Effector memory CD8-positive, alpha-beta T cell (primary cell): ENCODE measurements at regions not wholly inside any gene's neighbourhood (a gene's known extent, or its start where the extent isn't known, plus 50 kb on each side); places are given as distances from the start of the nearest gene placed in this dataset.
A peak's percentile ranks its signal among the peaks of the same experiment; 100 is the strongest.
"Not testable (repeated sequence)": the region's sequence is repeated elsewhere in the genome, so short reads cannot be mapped to it uniquely, and the experiment has no call there.

Source experiments
- ATAC-seq: fragments of 150-1000 bp; cut with Tn5 transposase; replicated peaks from 2 replicates; pipeline ENCODE4 v1.10.0; 2021; ENCODE audit warnings: mild to moderate bottlenecking, moderate library complexity
- DNase-seq, 3 experiments: peaks; one replicate each; pipeline ENCODE4 v3.0.0; 2021
- H3K27ac Mint-ChIP-seq, 2 donors: one replicate each; pipeline ENCODE4 v1.8.0; 2022; ENCODE audit warnings: mild to moderate bottlenecking in 2 of 2, mixed read lengths in 2 of 2, moderate library complexity in 2 of 2
- H3K27me3 Mint-ChIP-seq, 2 donors: one replicate each; pipeline ENCODE4 v1.8.0; 2022; ENCODE audit warnings: mixed read lengths in 2 of 2
- H3K36me3 Mint-ChIP-seq: one replicate; pipeline ENCODE4 v1.8.0; 2022; ENCODE audit warnings: mild to moderate bottlenecking, moderate library complexity, mixed read lengths; ENCODE audit not compliant: insufficient read depth
- H3K4me1 Mint-ChIP-seq, 2 donors: one replicate each; pipeline ENCODE4 v1.8.0; 2022; ENCODE audit warnings: low read depth in 2 of 2, mixed read lengths in 2 of 2
- H3K4me3 Mint-ChIP-seq, 2 donors: one replicate each; pipeline ENCODE4 v1.8.0; 2022; ENCODE audit warnings: mild to moderate bottlenecking in 2 of 2, mixed read lengths in 2 of 2, moderate library complexity in 2 of 2
- H3K9me3 Mint-ChIP-seq, 2 donors: one replicate each; pipeline ENCODE4 v1.8.0; 2022; ENCODE audit warnings: mixed read lengths in 2 of 2

DNA sequence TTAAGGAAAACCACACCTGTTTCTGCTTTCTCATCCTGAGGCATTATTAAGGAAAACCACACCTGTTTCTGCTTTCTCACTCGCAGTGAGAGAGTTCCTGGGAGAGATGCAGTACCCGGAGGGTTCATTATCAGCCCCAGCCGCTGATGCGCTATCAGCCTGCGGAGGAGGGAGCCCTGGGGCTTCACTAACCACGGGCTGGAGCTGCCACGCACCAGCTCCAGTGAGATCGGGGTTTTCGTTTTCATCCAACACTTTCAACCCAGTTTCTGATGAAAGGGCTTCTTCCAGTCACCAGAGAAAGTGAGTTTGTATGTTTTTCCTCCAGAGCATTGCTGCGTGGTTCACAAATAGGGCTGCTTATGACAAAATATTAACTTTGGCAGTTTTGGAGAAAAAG lies 93.2 kb upstream of the PRKX start:
- peaks cover 5% of the 10 kb centered on the region in 2 donors for H3K4me1 Mint-ChIP-seq
- H3K9me3 Mint-ChIP-seq: no peaks in the 10 kb centered on the region
- H3K27ac Mint-ChIP-seq: no peak overlapping the region
- H3K36me3 Mint-ChIP-seq: peaks cover 6% of the 10 kb centered on the region
- ATAC-seq (no peak), DNase-seq (no peak)
- no peak overlapping the region for H3K4me3 Mint-ChIP-seq
- peaks cover 26 to 27% of the 10 kb centered on the region in 2 donors for H3K27me3 Mint-ChIP-seq

DNA sequence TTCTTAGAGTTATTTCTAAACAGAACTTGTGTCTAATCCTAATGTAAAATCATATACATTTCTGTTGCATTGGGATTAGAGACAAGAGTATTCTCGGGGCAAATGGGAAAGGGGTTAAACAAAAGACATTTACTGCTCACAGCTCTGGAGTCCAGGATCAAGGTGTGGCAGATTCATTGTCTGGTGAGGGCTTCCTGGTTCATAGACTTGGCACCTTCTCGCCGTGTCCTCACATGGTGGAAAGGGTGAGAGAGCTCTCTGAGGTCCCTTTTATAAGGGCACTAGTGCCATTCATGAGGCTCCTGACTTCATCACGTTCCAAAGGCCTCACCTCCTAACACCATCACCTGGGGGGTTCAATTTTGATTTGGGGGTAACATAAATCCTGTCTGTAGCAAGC lies 90.3 kb upstream of the PRKX start:
- no peak for DNase-seq
- H3K9me3 Mint-ChIP-seq: no peaks in the 10 kb centered on the region
- H3K36me3 Mint-ChIP-seq: peaks cover 2% of the 10 kb centered on the region
- no peak overlapping the region for H3K27ac Mint-ChIP-seq
- H3K4me1 Mint-ChIP-seq: no peaks in the 10 kb centered on the region
- no peak overlapping the region for H3K4me3 Mint-ChIP-seq
- peaks cover 21 to 23% of the 10 kb centered on the region in 2 donors for H3K27me3 Mint-ChIP-seq
- no peak for ATAC-seq

DNA sequence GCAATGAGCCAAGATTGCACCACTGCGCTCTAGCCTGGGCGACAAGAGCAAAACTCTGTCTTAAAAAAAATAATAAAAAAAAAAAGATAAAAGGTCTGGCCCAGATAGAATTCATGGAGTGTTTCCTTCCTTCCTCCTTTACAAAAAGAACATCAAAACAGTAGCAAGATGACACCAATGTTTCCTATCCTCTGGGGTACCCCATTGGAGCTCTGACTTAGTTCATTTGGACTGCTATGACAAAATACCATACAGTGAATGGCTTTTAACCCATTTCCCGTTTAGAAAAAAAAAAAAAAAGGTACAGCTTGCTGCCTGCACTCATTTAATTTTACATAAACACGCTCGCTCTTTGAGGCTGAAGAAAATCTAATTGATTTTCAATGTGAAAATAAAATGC lies 89.9 kb upstream of the PRKX start:
- H3K27me3 Mint-ChIP-seq: peaks cover 20 to 21% of the 10 kb centered on the region in 2 donors
- DNase-seq (no peak), ATAC-seq (no peak)
- H3K4me1 Mint-ChIP-seq: no peaks in the 10 kb centered on the region
- no peak overlapping the region for H3K27ac Mint-ChIP-seq
- no peaks in the 10 kb centered on the region for H3K9me3 Mint-ChIP-seq
- no peak overlapping the region for H3K4me3 Mint-ChIP-seq
- H3K36me3 Mint-ChIP-seq: peaks cover under 1% of the 10 kb centered on the region

DNA sequence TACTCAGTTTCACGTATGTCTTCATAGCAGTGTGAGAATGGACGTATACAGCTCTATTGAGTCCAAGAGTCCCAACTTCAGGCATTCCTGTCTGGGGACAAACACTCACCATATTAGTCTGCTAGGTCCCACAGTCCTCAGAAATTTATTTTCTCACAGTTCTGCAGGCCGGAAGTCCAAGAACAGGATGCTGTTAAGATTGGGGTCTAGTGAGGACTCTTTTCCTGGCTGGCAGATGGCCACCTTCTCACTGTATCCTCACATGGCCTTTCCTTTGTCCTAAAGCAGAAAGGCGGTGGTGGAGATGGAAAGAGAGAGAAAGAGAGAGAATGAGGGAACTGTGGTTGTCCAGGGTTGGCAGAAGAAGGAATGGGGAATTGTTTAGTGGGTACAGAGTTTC lies 82.0 kb upstream of the PRKX start:
- H3K9me3 Mint-ChIP-seq, H3K27ac Mint-ChIP-seq, DNase-seq, H3K4me3 Mint-ChIP-seq, H3K36me3 Mint-ChIP-seq, H3K4me1 Mint-ChIP-seq, ATAC-seq: not testable (repeated sequence)
- peaks cover 12 to 20% of the 10 kb centered on the region in 2 donors for H3K27me3 Mint-ChIP-seq

DNA sequence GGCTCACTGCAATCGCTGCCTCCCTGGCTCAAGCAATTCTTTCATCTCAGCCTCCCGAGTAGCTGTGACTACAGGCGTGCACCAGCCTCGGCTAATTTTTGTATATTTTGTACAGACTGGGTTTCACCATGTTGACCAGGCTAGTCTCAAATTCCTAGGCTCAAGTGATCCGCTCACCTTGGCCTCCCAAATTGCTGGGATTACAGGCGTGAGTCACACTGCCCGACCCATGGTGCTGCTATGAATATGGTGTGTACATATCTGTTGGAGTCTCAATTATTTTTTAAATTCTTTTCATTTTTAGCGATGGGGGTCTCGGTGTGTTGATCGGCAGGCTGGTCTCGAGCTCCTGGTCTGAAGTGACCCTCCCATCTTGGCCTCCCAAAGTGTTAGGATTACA lies 78.0 kb upstream of the PRKX start:
- H3K27ac Mint-ChIP-seq: no peak overlapping the region
- no peaks in the 10 kb centered on the region for H3K9me3 Mint-ChIP-seq
- ATAC-seq: no peak
- H3K4me3 Mint-ChIP-seq: no peak overlapping the region
- H3K36me3 Mint-ChIP-seq: no peaks in the 10 kb centered on the region
- H3K27me3 Mint-ChIP-seq: peaks cover 7 to 14% of the 10 kb centered on the region in 2 donors
- peaks cover 0 to 5% of the 10 kb centered on the region in 2 donors for H3K4me1 Mint-ChIP-seq
- DNase-seq: no peak

GRCh38 chrX:3788494-3789233 lies 75.2 kb upstream of the PRKX start:
- H3K27ac Mint-ChIP-seq: no peak overlapping the region
- peaks cover 0 to 14% of the 10 kb centered on the region in 2 donors for H3K27me3 Mint-ChIP-seq
- peak overlapping the region in 1 of 2 donors; percentile 13 for H3K4me3 Mint-ChIP-seq
- ATAC-seq: peak; percentile 36
- H3K9me3 Mint-ChIP-seq: no peaks in the 10 kb centered on the region
- peak in 1 of 3 experiments; percentile 22 for DNase-seq
- H3K4me1 Mint-ChIP-seq: no peaks in the 10 kb centered on the region
- no peaks in the 10 kb centered on the region for H3K36me3 Mint-ChIP-seq

- Mint-ChIP-seq H3K27ac (no peak overlapping the region), H3K27me3 (peaks cover 0 to 11% of the 10 kb centered on the region in 2 donors), H3K4me3 (no peak overlapping the region), H3K36me3 (no peaks in the 10 kb centered on the region), H3K9me3 (no peaks in the 10 kb centered on the region), H3K4me1 (no peaks in the 10 kb centered on the region)
- ATAC-seq (no peak), DNase-seq (no peak)
Observed at GRCh38 chrX:3787856-3788255, 74.4 kb upstream of the PRKX start.

GRCh38 chrX:3785822-3786221 lies 72.4 kb upstream of the PRKX start:
- H3K4me1 Mint-ChIP-seq, H3K9me3 Mint-ChIP-seq, ATAC-seq, H3K4me3 Mint-ChIP-seq, H3K36me3 Mint-ChIP-seq, DNase-seq, H3K27me3 Mint-ChIP-seq: not testable (repeated sequence)
- peak overlapping the region in 1 of 2 donors; percentile 22 for H3K27ac Mint-ChIP-seq

GRCh38 chrX:3780564-3780963 lies 67.1 kb upstream of the PRKX start:
- H3K36me3 Mint-ChIP-seq: peaks cover under 1% of the 10 kb centered on the region
- H3K4me3 Mint-ChIP-seq: no peak overlapping the region

DNA sequence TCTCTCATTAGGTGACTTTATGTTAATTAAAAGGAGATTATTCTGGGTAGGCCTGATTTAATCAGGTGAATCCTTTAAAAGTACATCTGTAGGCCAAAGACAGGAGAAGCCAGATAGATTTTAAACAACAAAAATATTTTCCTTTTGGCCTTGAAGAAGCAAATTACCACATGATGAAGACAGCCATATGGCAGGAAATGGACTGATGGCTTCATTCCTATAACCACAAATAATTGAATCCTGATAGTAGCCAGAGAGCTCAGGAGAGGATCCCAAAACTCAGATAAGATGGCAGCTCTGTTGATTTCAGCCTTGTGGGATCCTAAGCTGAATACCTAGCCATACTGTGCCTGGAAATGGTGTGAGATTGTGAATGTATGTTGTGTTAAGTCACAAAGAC lies 66.1 kb upstream of the PRKX start:
- peaks cover 3% of the 10 kb centered on the region for H3K36me3 Mint-ChIP-seq
- no peaks in the 10 kb centered on the region for H3K4me1 Mint-ChIP-seq
- H3K9me3 Mint-ChIP-seq: no peaks in the 10 kb centered on the region
- ATAC-seq: no peak
- H3K4me3 Mint-ChIP-seq: no peak overlapping the region
- H3K27ac Mint-ChIP-seq: no peak overlapping the region
- no peaks in the 10 kb centered on the region for H3K27me3 Mint-ChIP-seq
- DNase-seq: no peak

More at GRCh38 chrX:3780564-3780963, 67.1 kb upstream of the PRKX start:
- DNase-seq (no peak), ATAC-seq (no peak)
- Mint-ChIP-seq H3K4me1 (no peaks in the 10 kb centered on the region), H3K27ac (no peak overlapping the region), H3K27me3 (no peaks in the 10 kb centered on the region), H3K9me3 (no peaks in the 10 kb centered on the region)

GRCh38 chrX:3777416-3777815 lies 64.0 kb upstream of the PRKX start:
- Mint-ChIP-seq H3K27me3 (peaks cover 0 to 6% of the 10 kb centered on the region in 2 donors), H3K36me3 (peaks cover 3% of the 10 kb centered on the region), H3K4me1 (no peaks in the 10 kb centered on the region), H3K4me3 (no peak overlapping the region), H3K27ac (no peak overlapping the region), H3K9me3 (no peaks in the 10 kb centered on the region)
- ATAC-seq (no peak), DNase-seq (no peak)

DNA sequence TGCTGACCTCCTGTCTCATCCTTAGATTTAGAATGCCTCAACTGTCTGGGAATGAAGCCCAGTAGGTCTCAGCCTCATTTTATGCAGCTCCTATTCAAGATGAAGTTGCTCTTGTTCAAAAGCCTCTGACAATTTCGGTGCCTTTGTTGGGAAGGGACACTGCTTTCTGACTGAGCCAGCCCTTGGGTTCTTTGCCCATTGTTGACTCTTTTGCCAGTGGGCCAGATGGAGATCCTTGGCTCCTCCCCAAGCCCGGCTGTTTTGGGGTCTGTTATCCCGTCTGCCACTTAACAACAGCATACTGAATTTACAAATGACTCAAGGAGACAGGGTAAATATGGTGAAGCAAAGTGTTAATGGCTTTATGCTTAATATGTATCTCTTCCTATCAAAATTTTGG lies 58.3 kb upstream of the PRKX start:
- no peak for DNase-seq
- Mint-ChIP-seq H3K36me3 (peaks cover 7% of the 10 kb centered on the region), H3K9me3 (no peaks in the 10 kb centered on the region), H3K27ac (no peak overlapping the region), H3K4me1 (no peaks in the 10 kb centered on the region), H3K27me3 (peaks cover 0 to 6% of the 10 kb centered on the region in 2 donors), H3K4me3 (no peak overlapping the region)
- ATAC-seq: no peak

DNA sequence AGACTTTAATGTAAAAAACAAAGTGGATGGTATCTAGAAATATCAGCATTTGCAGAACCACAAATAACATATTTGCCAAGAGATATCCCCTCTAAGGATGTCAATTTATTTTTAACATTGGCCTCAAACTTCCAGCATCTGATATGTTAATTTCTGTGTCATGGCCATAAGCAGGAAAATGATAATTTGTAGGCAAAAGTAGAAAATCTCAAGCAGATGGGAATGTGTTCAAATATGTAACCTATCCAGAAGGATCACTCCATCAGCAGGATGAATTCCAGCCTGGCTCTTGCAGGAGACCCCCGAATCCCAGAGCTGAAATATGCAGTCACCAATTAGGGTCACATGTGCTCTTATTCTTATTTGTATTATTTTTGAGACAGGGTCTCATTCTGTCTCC lies 55.4 kb upstream of the PRKX start:
- Mint-ChIP-seq H3K4me1 (no peaks in the 10 kb centered on the region), H3K27me3 (peaks cover 0 to 3% of the 10 kb centered on the region in 2 donors), H3K27ac (no peak overlapping the region), H3K9me3 (no peaks in the 10 kb centered on the region), H3K36me3 (peaks cover 4% of the 10 kb centered on the region), H3K4me3 (no peak overlapping the region)
- DNase-seq (no peak), ATAC-seq (no peak)
